KMS-11 (cell line): ENCODE measurements at regions not wholly inside any gene's neighbourhood (a gene's known extent, or its start where the extent isn't known, plus 50 kb on each side); places are given as distances from the start of the nearest gene placed in this dataset.

Experiments used
- H2AFZ ChIP-seq: fragments of 200-600 bp; sonication (generic); 2 replicates; pipeline ENCODE4 v1.6.1; 2016; ENCODE audit warnings: antibody characterized with exemption, mixed run types, low read depth
- H3K27ac ChIP-seq: fragments of 200-600 bp; sonication (generic); 2 replicates; pipeline ENCODE4 v1.6.1; 2016; ENCODE audit warnings: mild to moderate bottlenecking, mixed run types
- H3K27me3 ChIP-seq: fragments of 200-600 bp; sonication (generic); 2 replicates; pipeline ENCODE4 v1.6.1; 2017; ENCODE audit warnings: mild to moderate bottlenecking, low read depth, mixed run types, moderate library complexity; ENCODE audit not compliant: insufficient read depth
- H3K36me3 ChIP-seq: fragments of 200-600 bp; sonication (generic); 2 replicates; pipeline ENCODE4 v1.6.1; 2017; ENCODE audit warnings: mild to moderate bottlenecking, mixed run types; ENCODE audit not compliant: insufficient read depth
- H3K4me1 ChIP-seq: fragments of 200-600 bp; sonication (generic); 2 replicates; pipeline ENCODE4 v1.6.1; 2016; ENCODE audit warnings: mild to moderate bottlenecking, low read depth, mixed run types; ENCODE audit not compliant: poor library complexity, severe bottlenecking
- H3K4me2 ChIP-seq: fragments of 200-600 bp; sonication (generic); 2 replicates; pipeline ENCODE4 v1.7.0; 2016; ENCODE audit warnings: mild to moderate bottlenecking, mixed run types
- H3K4me3 ChIP-seq: fragments of 200-600 bp; sonication (generic); IDR thresholded peaks from 2 replicates; pipeline ENCODE4 v1.6.1; 2017; ENCODE audit warnings: low read depth, low read length, mixed read lengths; ENCODE audit not compliant: insufficient read depth
- H3K79me2 ChIP-seq: fragments of 200-600 bp; sonication (generic); 2 replicates; pipeline ENCODE4 v1.6.1; 2016; ENCODE audit warnings: low read depth, mixed run types; ENCODE audit not compliant: insufficient read depth
- H3K9ac ChIP-seq: fragments of 200-600 bp; sonication (generic); 2 replicates; pipeline ENCODE4 v1.6.1; 2016; ENCODE audit warnings: mild to moderate bottlenecking, mixed run types
- H4K20me1 ChIP-seq: fragments of 200-600 bp; sonication (generic); 2 replicates; pipeline ENCODE4 v1.6.1; 2016; ENCODE audit warnings: mild to moderate bottlenecking, mixed run types; ENCODE audit not compliant: insufficient read depth
- CTCF ChIP-seq: fragments of 200-600 bp; sonication (generic); conservative IDR thresholded peaks from 2 replicates; pipeline ENCODE4 v1.6.1; 2017; ENCODE audit warnings: low read depth, mild to moderate bottlenecking, antibody characterized with exemption, low read length, moderate library complexity, mixed read lengths

GRCh38 chr5:38060354-38060753 lies 198.0 kb upstream of the EGFLAM start:
- TF ChIP-seq CTCF: no peak
- no peaks in the 10 kb centered on the region for H3K79me2 ChIP-seq
- no peaks in the 10 kb centered on the region for H3K4me1 ChIP-seq
- no peak overlapping the region for H3K4me3 ChIP-seq
- no peak overlapping the region for H3K4me2 ChIP-seq
- H3K27ac ChIP-seq: no peak overlapping the region
- no peak overlapping the region for H3K9ac ChIP-seq
- no peaks in the 10 kb centered on the region for H3K36me3 ChIP-seq
- no peaks in the 10 kb centered on the region for H3K27me3 ChIP-seq
- no peak overlapping the region for H2AFZ ChIP-seq
- no peaks in the 10 kb centered on the region for H4K20me1 ChIP-seq

GRCh38 chr5:38059876-38060275 lies 198.5 kb upstream of the EGFLAM start:
- Histone ChIP-seq H3K4me2 (no peak overlapping the region), H3K4me1 (no peaks in the 10 kb centered on the region), H3K79me2 (no peaks in the 10 kb centered on the region), H2AFZ (no peak overlapping the region), H3K9ac (no peak overlapping the region), H3K36me3 (no peaks in the 10 kb centered on the region), H3K27me3 (no peaks in the 10 kb centered on the region), H3K27ac (no peak overlapping the region), H3K4me3 (no peak overlapping the region), H4K20me1 (no peaks in the 10 kb centered on the region)
- TF ChIP-seq CTCF: no peak

- Histone ChIP-seq H3K9ac (no peak overlapping the region), H4K20me1 (no peaks in the 10 kb centered on the region), H3K4me2 (no peak overlapping the region), H3K4me3 (no peak overlapping the region), H3K79me2 (no peaks in the 10 kb centered on the region), H2AFZ (no peak overlapping the region), H3K27ac (no peak overlapping the region), H3K4me1 (no peaks in the 10 kb centered on the region), H3K36me3 (no peaks in the 10 kb centered on the region), H3K27me3 (no peaks in the 10 kb centered on the region)
- TF ChIP-seq CTCF: no peak
These were observed 206.4 kb upstream of the EGFLAM start for GRCh38 chr5:38051711-38052511.

- no peak for TF ChIP-seq CTCF
These were observed 208.6 kb upstream of the GDNF start for GRCh38 chr5:38048400-38048799.

More at GRCh38 chr5:38048400-38048799, 208.6 kb upstream of the GDNF start:
- H3K36me3 ChIP-seq: no peaks in the 10 kb centered on the region
- H3K79me2 ChIP-seq: no peaks in the 10 kb centered on the region
- H4K20me1 ChIP-seq: no peaks in the 10 kb centered on the region
- H3K9ac ChIP-seq: no peak overlapping the region
- H3K4me2 ChIP-seq: no peak overlapping the region
- no peak overlapping the region for H3K27ac ChIP-seq
- H3K4me1 ChIP-seq: no peaks in the 10 kb centered on the region
- H3K4me3 ChIP-seq: no peak overlapping the region
- H3K27me3 ChIP-seq: no peaks in the 10 kb centered on the region
- H2AFZ ChIP-seq: no peak overlapping the region
